ENCODE measurements at regions not wholly inside any gene's neighbourhood (a gene's known extent, or its start where the extent isn't known, plus 50 kb on each side); places are given as distances from the start of the nearest gene placed in this dataset.

- TF ChIP-seq, protein P1, sequence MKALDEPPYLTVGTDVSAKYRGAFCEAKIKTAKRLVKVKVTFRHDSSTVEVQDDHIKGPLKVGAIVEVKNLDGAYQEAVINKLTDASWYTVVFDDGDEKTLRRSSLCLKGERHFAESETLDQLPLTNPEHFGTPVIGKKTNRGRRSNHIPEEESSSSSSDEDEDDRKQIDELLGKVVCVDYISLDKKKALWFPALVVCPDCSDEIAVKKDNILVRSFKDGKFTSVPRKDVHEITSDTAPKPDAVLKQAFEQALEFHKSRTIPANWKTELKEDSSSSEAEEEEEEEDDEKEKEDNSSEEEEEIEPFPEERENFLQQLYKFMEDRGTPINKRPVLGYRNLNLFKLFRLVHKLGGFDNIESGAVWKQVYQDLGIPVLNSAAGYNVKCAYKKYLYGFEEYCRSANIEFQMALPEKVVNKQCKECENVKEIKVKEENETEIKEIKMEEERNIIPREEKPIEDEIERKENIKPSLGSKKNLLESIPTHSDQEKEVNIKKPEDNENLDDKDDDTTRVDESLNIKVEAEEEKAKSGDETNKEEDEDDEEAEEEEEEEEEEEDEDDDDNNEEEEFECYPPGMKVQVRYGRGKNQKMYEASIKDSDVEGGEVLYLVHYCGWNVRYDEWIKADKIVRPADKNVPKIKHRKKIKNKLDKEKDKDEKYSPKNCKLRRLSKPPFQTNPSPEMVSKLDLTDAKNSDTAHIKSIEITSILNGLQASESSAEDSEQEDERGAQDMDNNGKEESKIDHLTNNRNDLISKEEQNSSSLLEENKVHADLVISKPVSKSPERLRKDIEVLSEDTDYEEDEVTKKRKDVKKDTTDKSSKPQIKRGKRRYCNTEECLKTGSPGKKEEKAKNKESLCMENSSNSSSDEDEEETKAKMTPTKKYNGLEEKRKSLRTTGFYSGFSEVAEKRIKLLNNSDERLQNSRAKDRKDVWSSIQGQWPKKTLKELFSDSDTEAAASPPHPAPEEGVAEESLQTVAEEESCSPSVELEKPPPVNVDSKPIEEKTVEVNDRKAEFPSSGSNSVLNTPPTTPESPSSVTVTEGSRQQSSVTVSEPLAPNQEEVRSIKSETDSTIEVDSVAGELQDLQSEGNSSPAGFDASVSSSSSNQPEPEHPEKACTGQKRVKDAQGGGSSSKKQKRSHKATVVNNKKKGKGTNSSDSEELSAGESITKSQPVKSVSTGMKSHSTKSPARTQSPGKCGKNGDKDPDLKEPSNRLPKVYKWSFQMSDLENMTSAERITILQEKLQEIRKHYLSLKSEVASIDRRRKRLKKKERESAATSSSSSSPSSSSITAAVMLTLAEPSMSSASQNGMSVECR (CRISPR knock-in tag; IDR thresholded peaks at IDR 0.05; ENCODE audit: borderline replicate concordance): no peak
- TF ChIP-seq ATF6 (CRISPR knock-in tag; IDR thresholded peaks at IDR 0.05): no peak
- TF ChIP-seq ELF4 (CRISPR knock-in tag; IDR thresholded peaks at IDR 0.05; ENCODE audit: low read depth): no peak
- TF ChIP-seq ZNF121 (CRISPR knock-in tag; IDR thresholded peaks at IDR 0.05): no peak
- TF ChIP-seq SMAD4 (CRISPR knock-in tag; IDR thresholded peaks at IDR 0.05): no peak
- TF ChIP-seq ZNF317 (CRISPR knock-in tag; IDR thresholded peaks at IDR 0.05; ENCODE audit: borderline replicate concordance, low read depth): no peak
- TF ChIP-seq, protein P2, sequence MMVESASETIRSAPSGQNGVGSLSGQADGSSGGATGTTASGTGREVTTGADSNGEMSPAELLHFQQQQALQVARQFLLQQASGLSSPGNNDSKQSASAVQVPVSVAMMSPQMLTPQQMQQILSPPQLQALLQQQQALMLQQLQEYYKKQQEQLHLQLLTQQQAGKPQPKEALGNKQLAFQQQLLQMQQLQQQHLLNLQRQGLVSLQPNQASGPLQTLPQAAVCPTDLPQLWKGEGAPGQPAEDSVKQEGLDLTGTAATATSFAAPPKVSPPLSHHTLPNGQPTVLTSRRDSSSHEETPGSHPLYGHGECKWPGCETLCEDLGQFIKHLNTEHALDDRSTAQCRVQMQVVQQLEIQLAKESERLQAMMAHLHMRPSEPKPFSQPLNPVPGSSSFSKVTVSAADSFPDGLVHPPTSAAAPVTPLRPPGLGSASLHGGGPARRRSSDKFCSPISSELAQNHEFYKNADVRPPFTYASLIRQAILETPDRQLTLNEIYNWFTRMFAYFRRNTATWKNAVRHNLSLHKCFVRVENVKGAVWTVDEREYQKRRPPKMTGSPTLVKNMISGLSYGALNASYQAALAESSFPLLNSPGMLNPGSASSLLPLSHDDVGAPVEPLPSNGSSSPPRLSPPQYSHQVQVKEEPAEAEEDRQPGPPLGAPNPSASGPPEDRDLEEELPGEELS (CRISPR knock-in tag; IDR thresholded peaks at IDR 0.05): no peak
- TF ChIP-seq GRHL2 (CRISPR knock-in tag; IDR thresholded peaks at IDR 0.05; ENCODE audit: insufficient replicate concordance, severe bottlenecking): no peak
These were observed 620.3 kb downstream of the SLC4A3 start (continued) for GRCh38 chr2:220247588-220248350.

GRCh38 chr2:220259662-220260061 lies 632.2 kb downstream of the SLC4A3 start:
- CTCF ChIA-PET: interaction anchor here (1.3 kb wide), 1 partner anchor 1314 kb away, joined by 3 read pairs; no protein-coding TSS in a partner anchor
- Mint-ChIP-seq H3K9me3 (peaks cover 4% of the 10 kb centered on the region; the same call in 1 of the 2 replicates), H3K4me1 (0 out of 2 replicates have a peak, but pooled peaks cover 4% of the 10 kb centered on the region)

GRCh38 chr2:220263300-220263699 lies 635.9 kb downstream of the SLC4A3 start:
- H3K4me3 Mint-ChIP-seq: no peak overlapping the region
- H3K27me3 Mint-ChIP-seq (ENCODE audit: low read depth): no peaks in the 10 kb centered on the region
- no peak overlapping the region for H3K27ac Mint-ChIP-seq
- peaks cover 5% of the 10 kb centered on the region for H3K4me1 Mint-ChIP-seq
- peaks cover 8% of the 10 kb centered on the region for H3K9me3 Mint-ChIP-seq
- no peak for TF ChIP-seq ELF4 (CRISPR knock-in tag; IDR thresholded peaks at IDR 0.05; ENCODE audit: low read depth)
- DNase-seq (ENCODE audit: low spot score) (no peak), ATAC-seq (no peak)
- ChIA-PET POLR2A (no interaction called here), CTCF (no interaction called here)
- H3K36me3 Mint-ChIP-seq: peaks cover 11% of the 10 kb centered on the region

More at GRCh38 chr2:220259662-220260061, 632.2 kb downstream of the SLC4A3 start:
- no peak overlapping the region for H3K27ac Mint-ChIP-seq
- TF ChIP-seq, protein P3, sequence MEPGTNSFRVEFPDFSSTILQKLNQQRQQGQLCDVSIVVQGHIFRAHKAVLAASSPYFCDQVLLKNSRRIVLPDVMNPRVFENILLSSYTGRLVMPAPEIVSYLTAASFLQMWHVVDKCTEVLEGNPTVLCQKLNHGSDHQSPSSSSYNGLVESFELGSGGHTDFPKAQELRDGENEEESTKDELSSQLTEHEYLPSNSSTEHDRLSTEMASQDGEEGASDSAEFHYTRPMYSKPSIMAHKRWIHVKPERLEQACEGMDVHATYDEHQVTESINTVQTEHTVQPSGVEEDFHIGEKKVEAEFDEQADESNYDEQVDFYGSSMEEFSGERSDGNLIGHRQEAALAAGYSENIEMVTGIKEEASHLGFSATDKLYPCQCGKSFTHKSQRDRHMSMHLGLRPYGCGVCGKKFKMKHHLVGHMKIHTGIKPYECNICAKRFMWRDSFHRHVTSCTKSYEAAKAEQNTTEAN (CRISPR knock-in tag; IDR thresholded peaks at IDR 0.05): no peak
- POLR2A ChIA-PET: no interaction called here
- no peaks in the 10 kb centered on the region for H3K36me3 Mint-ChIP-seq
- no peaks in the 10 kb centered on the region for H3K27me3 Mint-ChIP-seq (ENCODE audit: low read depth)
- DNase-seq (ENCODE audit: low spot score) (no peak), ATAC-seq (no peak)
- H3K4me3 Mint-ChIP-seq: no peak overlapping the region

All from WTC11 (cell line).